Parathyroid adenoma (tissue), 2 donors: ENCODE measurements at regions not wholly inside any gene's neighbourhood (a gene's known extent, or its start where the extent isn't known, plus 50 kb on each side); places are given as distances from the start of the nearest gene placed in this dataset.

ENCODE experiments used
- H2AFZ ChIP-seq: fragments of 300-600 bp; sonication (generic); one replicate; pipeline ENCODE4 v1.7.0; 2017; ENCODE audit warnings: antibody characterized with exemption, mild to moderate bottlenecking
- H3K27ac ChIP-seq: fragments of 300-600 bp; sonication (generic); one replicate; pipeline ENCODE4 v1.7.0; 2017
- H3K27me3 ChIP-seq: fragments of 300-600 bp; sonication (generic); one replicate; pipeline ENCODE4 v1.7.0; 2017; ENCODE audit warnings: low read length; ENCODE audit not compliant: control insufficient read depth, insufficient read depth
- H3K36me3 ChIP-seq: fragments of 300-600 bp; sonication (generic); one replicate; pipeline ENCODE4 v1.7.0; 2017; ENCODE audit warnings: low read length; ENCODE audit not compliant: control insufficient read depth, insufficient read depth
- H3K4me1 ChIP-seq: fragments of 300-600 bp; sonication (generic); one replicate; pipeline ENCODE4 v1.7.0; 2017; ENCODE audit warnings: control low read depth
- H3K4me2 ChIP-seq: fragments of 300-600 bp; sonication (generic); one replicate; pipeline ENCODE4 v1.7.0; 2017; ENCODE audit warnings: low read length
- H3K4me3 ChIP-seq: fragments of 300-600 bp; sonication (generic); one replicate; pipeline ENCODE4 v1.7.0; 2017; ENCODE audit warnings: low read depth, low read length
- H3K79me2 ChIP-seq: fragments of 300-600 bp; sonication (generic); one replicate; pipeline ENCODE4 v1.7.0; 2017; ENCODE audit warnings: control low read depth
- H3K9ac ChIP-seq: fragments of 300-600 bp; sonication (generic); one replicate; pipeline ENCODE4 v1.7.0; 2017; ENCODE audit warnings: mild to moderate bottlenecking
- H3K9me3 ChIP-seq: fragments of 300-600 bp; sonication (generic); one replicate; pipeline ENCODE4 v1.7.0; 2017; ENCODE audit warnings: low read length; ENCODE audit not compliant: control insufficient read depth
- TF ChIP-seq, protein P1 (sequence below): fragments of 300-600 bp; sonication (generic); IDR thresholded peaks from one replicate; pipeline ENCODE4 v1.7.0; 2017; ENCODE audit warnings: antibody characterized with exemption, mild to moderate bottlenecking
- donor health status: primary hyperparathyroidism.

DNA sequence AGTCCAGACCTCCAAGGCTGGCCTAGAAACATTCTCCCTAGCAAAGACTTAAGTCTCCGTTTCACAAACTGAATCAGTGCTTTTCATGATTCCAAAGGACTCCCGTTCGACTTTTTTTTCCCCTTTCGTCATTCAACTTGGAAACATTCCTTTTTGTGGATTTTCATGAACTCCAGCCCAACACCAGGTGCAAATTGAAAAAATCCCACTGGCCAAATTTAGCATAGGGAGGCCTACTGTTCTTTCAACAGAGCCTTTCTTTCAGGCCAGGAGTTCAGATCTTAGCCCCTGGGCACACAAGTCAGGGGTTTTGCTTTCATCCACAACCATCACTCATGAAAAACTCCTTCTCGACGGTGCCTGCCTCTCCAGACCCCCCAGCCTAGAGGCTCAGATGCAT is 285.3 kb downstream of the PIK3R1 start:
- H3K79me2 ChIP-seq: no peaks in the 10 kb centered on the region
- no peaks in the 10 kb centered on the region for H3K27me3 ChIP-seq
- no peak overlapping the region for H3K27ac ChIP-seq
- no peak overlapping the region for H3K4me2 ChIP-seq
- H3K9ac ChIP-seq: no peak overlapping the region
- TF ChIP-seq, protein P1, sequence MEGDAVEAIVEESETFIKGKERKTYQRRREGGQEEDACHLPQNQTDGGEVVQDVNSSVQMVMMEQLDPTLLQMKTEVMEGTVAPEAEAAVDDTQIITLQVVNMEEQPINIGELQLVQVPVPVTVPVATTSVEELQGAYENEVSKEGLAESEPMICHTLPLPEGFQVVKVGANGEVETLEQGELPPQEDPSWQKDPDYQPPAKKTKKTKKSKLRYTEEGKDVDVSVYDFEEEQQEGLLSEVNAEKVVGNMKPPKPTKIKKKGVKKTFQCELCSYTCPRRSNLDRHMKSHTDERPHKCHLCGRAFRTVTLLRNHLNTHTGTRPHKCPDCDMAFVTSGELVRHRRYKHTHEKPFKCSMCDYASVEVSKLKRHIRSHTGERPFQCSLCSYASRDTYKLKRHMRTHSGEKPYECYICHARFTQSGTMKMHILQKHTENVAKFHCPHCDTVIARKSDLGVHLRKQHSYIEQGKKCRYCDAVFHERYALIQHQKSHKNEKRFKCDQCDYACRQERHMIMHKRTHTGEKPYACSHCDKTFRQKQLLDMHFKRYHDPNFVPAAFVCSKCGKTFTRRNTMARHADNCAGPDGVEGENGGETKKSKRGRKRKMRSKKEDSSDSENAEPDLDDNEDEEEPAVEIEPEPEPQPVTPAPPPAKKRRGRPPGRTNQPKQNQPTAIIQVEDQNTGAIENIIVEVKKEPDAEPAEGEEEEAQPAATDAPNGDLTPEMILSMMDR: no peak
- peaks cover 5% of the 10 kb centered on the region for H3K4me1 ChIP-seq
- H3K36me3 ChIP-seq: no peaks in the 10 kb centered on the region
- H3K9me3 ChIP-seq: no peaks in the 10 kb centered on the region
- H2AFZ ChIP-seq: no peak overlapping the region
- H3K4me3 ChIP-seq: no peak overlapping the region

- Histone ChIP-seq H3K4me2 (no peak overlapping the region), H2AFZ (no peak overlapping the region), H3K27me3 (no peaks in the 10 kb centered on the region), H3K9me3 (no peaks in the 10 kb centered on the region), H3K36me3 (no peaks in the 10 kb centered on the region), H3K79me2 (no peaks in the 10 kb centered on the region), H3K27ac (no peak overlapping the region), H3K4me3 (no peak overlapping the region), H3K4me1 (peaks cover 5% of the 10 kb centered on the region), H3K9ac (no peak overlapping the region)
- TF ChIP-seq, protein P1: no peak
Measured at GRCh38 chr5:68502531-68502930, 287.0 kb downstream of the PIK3R1 start.

DNA sequence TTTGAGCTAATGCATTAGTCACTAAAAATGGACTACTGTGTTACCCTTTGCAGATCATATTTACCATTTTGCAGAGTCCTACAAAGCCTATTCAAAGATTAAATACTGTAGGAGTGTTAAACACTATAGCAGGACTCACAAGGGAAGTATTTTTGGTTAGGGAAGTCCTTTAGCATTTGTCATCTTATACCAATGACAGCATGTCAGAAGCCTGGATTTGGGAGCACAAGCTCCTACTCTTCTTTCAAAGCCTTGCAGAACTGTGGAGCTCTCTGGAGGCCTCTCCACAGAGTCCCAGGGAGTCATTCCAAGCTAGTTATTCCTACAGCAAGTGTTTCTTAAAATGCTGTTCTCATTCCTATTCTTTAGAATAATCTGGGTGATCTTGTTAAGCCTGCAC is 288.8 kb downstream of the PIK3R1 start:
- Histone ChIP-seq H3K36me3 (no peaks in the 10 kb centered on the region), H3K4me3 (no peak overlapping the region), H3K79me2 (no peaks in the 10 kb centered on the region), H3K4me2 (no peak overlapping the region), H3K9ac (no peak overlapping the region), H2AFZ (no peak overlapping the region), H3K27ac (no peak overlapping the region), H3K27me3 (no peaks in the 10 kb centered on the region), H3K4me1 (peaks cover 5% of the 10 kb centered on the region), H3K9me3 (no peaks in the 10 kb centered on the region)
- TF ChIP-seq, protein P1: no peak

DNA sequence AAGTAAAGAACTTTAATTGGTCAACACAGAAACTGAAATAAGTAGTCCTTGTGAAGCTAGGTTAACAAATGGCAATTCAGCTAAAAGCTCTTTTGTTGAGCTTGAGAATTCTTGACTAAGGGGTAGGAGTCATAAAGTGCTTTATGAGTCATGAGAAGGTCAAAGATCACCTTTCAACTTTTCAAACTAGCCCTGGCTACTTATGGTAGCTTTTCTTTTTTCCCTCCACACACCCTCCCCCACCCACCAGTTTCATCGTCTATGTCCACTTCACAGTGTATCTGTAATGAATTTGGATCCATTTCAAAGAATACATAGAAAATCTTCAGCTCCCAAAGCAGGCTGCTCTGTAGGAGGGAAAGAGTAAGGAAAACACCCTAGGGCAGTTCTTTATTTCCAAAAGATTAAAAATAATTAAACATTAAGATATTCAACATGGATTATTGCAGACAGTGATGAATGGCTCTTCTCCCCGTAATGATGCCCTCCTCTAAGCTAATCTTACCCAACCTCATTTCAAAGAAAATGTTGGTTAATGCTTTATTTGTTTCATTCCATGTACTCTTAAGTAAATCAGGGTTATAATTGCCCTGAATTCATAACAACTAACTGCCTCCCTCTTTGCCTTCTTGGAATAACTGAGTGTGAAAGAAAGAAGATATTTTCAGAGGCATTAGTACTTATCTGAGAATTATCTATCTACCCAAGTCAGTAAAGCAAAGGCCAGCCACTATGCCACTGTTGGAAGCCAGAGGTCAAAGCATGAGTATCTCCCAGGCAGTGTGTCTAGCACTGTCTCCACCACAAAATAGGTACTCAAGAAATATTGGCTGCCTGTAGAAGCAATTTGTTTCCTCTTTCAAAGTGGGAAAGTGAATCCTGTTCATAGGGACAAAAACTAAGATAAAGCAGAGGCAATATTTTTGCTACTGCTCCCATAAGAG is 290.6 kb downstream of the PIK3R1 start:
- Histone ChIP-seq H3K79me2 (no peaks in the 10 kb centered on the region), H3K9ac (no peak overlapping the region), H3K4me2 (no peak overlapping the region), H3K9me3 (no peaks in the 10 kb centered on the region), H3K27me3 (no peaks in the 10 kb centered on the region), H3K4me1 (peaks cover 5% of the 10 kb centered on the region), H3K4me3 (no peak overlapping the region), H3K27ac (no peak overlapping the region), H2AFZ (peak overlapping the region; percentile 16), H3K36me3 (no peaks in the 10 kb centered on the region)
- TF ChIP-seq, protein P1: no peak

DNA sequence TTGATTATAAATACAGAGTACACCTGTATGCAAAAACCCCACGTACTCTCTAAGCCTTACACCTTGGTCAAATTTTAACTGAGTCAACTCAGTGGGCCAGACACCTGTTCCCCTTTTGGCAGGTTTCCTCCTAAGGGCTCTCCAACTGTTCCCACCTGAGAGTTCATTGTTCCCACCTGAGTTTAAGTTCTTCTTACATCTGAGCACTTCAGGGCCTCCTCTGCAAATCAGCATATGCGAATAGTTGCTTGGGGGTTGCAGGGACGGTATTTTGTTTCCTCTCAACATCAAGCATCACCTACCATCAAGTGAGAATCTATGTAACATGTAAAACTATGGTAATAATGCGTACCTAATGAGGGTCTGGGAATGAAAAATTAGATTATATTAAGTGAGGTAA is 300.0 kb downstream of the PIK3R1 start:
- H3K9me3 ChIP-seq: no peaks in the 10 kb centered on the region
- TF ChIP-seq, protein P1: no peak
- peak overlapping the region; percentile 4 for H2AFZ ChIP-seq
- no peak overlapping the region for H3K9ac ChIP-seq
- H3K27ac ChIP-seq: no peak overlapping the region
- no peak overlapping the region for H3K4me2 ChIP-seq
- no peaks in the 10 kb centered on the region for H3K79me2 ChIP-seq
- H3K4me3 ChIP-seq: no peak overlapping the region
- H3K36me3 ChIP-seq: no peaks in the 10 kb centered on the region
- no peaks in the 10 kb centered on the region for H3K27me3 ChIP-seq
- no peaks in the 10 kb centered on the region for H3K4me1 ChIP-seq
